ENCODE measurements at regions not wholly inside any gene's neighbourhood (a gene's known extent, or its start where the extent isn't known, plus 50 kb on each side); places are given as distances from the start of the nearest gene placed in this dataset.

DNA sequence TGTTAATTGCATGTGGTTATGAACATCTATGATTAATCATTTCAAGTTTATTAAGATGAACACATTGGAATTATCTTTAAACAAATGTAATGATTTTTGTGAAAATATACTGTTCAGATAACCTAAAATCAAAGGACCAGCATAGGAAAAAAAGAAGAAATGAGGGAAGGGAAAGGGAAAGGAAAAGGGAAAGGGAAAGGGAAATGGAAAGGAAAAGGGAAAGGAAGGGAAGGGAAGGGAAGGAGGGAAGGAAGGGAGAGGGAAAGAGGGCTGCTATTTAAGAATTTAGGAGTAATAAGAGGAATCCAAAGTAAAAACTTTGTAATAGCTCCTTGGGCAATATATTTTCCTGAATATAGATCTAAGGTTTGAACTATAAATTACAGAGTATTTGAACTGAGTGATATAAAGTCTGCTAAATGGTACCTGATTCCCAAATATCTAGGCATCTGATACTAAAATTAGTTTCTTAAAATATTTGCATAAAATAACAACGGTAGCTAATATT lies 726.3 kb downstream of the EPHA4 start:
- Histone ChIP-seq H3K27ac (no peak overlapping the region), H3K4me1 (no peaks in the 10 kb centered on the region), H3K4me3 (no peak overlapping the region), H3K27me3 (no peaks in the 10 kb centered on the region), H3K9me3 (peaks cover 0 to 6% (median 0%) of the 10 kb centered on the region in 4 donors), H3K36me3 (no peaks in the 10 kb centered on the region)
- no peak for DNase-seq
- intact Hi-C loops (cut with DNase I; ENCODE audit: low total_unique reads), result no loop called here
- TF ChIP-seq, protein P1, sequence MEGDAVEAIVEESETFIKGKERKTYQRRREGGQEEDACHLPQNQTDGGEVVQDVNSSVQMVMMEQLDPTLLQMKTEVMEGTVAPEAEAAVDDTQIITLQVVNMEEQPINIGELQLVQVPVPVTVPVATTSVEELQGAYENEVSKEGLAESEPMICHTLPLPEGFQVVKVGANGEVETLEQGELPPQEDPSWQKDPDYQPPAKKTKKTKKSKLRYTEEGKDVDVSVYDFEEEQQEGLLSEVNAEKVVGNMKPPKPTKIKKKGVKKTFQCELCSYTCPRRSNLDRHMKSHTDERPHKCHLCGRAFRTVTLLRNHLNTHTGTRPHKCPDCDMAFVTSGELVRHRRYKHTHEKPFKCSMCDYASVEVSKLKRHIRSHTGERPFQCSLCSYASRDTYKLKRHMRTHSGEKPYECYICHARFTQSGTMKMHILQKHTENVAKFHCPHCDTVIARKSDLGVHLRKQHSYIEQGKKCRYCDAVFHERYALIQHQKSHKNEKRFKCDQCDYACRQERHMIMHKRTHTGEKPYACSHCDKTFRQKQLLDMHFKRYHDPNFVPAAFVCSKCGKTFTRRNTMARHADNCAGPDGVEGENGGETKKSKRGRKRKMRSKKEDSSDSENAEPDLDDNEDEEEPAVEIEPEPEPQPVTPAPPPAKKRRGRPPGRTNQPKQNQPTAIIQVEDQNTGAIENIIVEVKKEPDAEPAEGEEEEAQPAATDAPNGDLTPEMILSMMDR (IDR thresholded peaks at IDR 0.05), result no peak
- no peak for TF ChIP-seq POLR2AphosphoS5 (IDR thresholded peaks at IDR 0.05)
- TF ChIP-seq EP300 (IDR thresholded peaks at IDR 0.05), result no peak
- TF ChIP-seq POLR2A (IDR thresholded peaks at IDR 0.05), result no peak
- WGBS, 5 donors, result 45 to 87% (median 81%) methylated on average over 1 of the region's 1 CpG

DNA sequence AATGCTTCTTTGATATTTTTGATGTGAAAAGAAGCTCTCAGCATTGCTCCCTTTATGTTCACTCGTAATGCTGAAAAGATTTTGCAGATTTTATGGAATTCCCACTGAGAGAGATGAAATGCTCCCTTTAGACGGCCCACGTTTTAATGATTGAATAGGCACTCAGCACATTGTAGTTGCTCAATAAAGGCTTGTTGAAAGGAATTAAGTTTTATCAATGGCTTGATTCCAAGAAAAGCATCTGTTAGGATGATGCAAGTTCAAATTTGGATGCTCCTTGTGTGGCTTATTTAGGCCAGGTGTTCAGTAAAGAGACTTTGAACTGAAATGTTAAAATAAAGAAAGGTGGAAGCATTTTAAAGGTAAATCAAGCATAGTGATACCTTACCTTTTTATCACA lies 725.1 kb downstream of the EPHA4 start:
- Histone ChIP-seq H3K27me3 (no peaks in the 10 kb centered on the region), H3K36me3 (no peaks in the 10 kb centered on the region), H3K4me1 (no peaks in the 10 kb centered on the region), H3K27ac (no peak overlapping the region), H3K9me3 (peaks cover 0 to 6% (median 0%) of the 10 kb centered on the region in 4 donors), H3K4me3 (no peak overlapping the region)
- WGBS, 5 donors, result 77 to 84% (median 81%) methylated on average over 3 of the region's 3 CpGs
- intact Hi-C loops (cut with DNase I; ENCODE audit: low total_unique reads), result no loop called here
- no peak for TF ChIP-seq EP300 (IDR thresholded peaks at IDR 0.05)
- TF ChIP-seq, protein P1 (IDR thresholded peaks at IDR 0.05), result no peak
- TF ChIP-seq POLR2A (IDR thresholded peaks at IDR 0.05), result no peak
- no peak for TF ChIP-seq POLR2AphosphoS5 (IDR thresholded peaks at IDR 0.05)
- DNase-seq, result no peak

DNA sequence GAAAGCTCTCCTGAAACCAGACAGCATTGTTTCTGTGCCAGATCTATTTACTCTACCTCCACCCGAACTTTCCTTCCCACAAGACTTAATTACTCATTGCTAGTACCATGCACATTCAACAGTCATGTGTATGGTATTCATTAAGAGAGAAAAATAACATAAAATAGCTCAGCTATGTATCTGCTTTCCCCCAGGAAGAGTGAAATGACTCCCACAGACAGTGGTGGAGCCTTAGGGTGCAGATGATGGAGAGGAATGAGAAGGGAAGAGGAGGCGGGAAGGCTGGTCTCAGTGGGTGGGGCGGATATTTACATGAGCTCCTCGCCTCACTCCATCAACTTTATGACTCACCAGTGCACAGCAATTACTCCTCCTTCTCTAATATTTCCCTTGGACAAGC lies 724.5 kb downstream of the EPHA4 start:
- intact Hi-C loops (cut with DNase I; ENCODE audit: low total_unique reads), result no loop called here
- WGBS, 5 donors, result 56 to 69% (median 57%) methylated on average over 4 of the region's 4 CpGs

DNA sequence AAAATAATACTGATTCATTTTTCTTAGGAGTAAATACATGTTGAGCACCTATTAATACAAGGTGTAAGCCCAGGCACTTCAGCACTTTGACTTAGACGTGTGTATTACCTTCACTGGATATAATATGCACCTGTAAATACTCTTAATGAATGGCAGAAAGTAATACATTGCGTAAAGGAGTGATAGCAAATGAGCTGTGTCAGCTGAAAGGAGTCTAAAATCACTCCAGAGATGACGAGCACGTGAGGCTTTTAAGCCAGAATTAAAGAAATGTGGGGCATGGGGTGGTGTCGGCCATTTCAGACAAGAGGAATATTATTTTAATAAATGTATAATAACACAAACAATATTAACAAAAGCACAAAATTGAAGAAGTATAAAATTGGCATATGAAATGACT lies 722.7 kb downstream of the EPHA4 start:
- no peak overlapping the region for H3K4me3 ChIP-seq
- no peaks in the 10 kb centered on the region for H3K4me1 ChIP-seq
- TF ChIP-seq EP300 (IDR thresholded peaks at IDR 0.05) (no peak), POLR2AphosphoS5 (IDR thresholded peaks at IDR 0.05) (no peak), POLR2A (IDR thresholded peaks at IDR 0.05) (no peak)
- TF ChIP-seq, protein P1 (IDR thresholded peaks at IDR 0.05), result no peak
- H3K27me3 ChIP-seq, result no peaks in the 10 kb centered on the region
- H3K9me3 ChIP-seq, result peaks cover 0 to 6% (median 0%) of the 10 kb centered on the region in 4 donors
- 79 to 91% (median 84%) methylated on average over 5 of the region's 5 CpGs for WGBS, 5 donors
- H3K27ac ChIP-seq, result no peak overlapping the region
- no peaks in the 10 kb centered on the region for H3K36me3 ChIP-seq
- intact Hi-C loops (cut with DNase I; ENCODE audit: low total_unique reads), result no loop called here
- no peak for DNase-seq

More for the DNA sequence above, 724.5 kb downstream of the EPHA4 start:
- H3K9me3 ChIP-seq, result peaks cover 0 to 6% (median 0%) of the 10 kb centered on the region in 4 donors
- H3K4me3 ChIP-seq, result no peak overlapping the region
- H3K36me3 ChIP-seq, result no peaks in the 10 kb centered on the region
- no peak overlapping the region for H3K27ac ChIP-seq
- TF ChIP-seq POLR2AphosphoS5 (IDR thresholded peaks at IDR 0.05) (no peak), EP300 (IDR thresholded peaks at IDR 0.05) (no peak)
- TF ChIP-seq, protein P1 (IDR thresholded peaks at IDR 0.05), result no peak
- H3K27me3 ChIP-seq, result no peaks in the 10 kb centered on the region
- H3K4me1 ChIP-seq, result no peaks in the 10 kb centered on the region
- peak in 1 of 2 donors; percentile 6 for DNase-seq
